RKO (cell line): ENCODE measurements at regions not wholly inside any gene's neighbourhood (a gene's known extent, or its start where the extent isn't known, plus 50 kb on each side); places are given as distances from the start of the nearest gene placed in this dataset.
"Not testable (repeated sequence)": the region's sequence is repeated elsewhere in the genome, so short reads cannot be mapped to it uniquely, and the experiment has no call there.

Experiments
- DNase-seq: peaks from one replicate; pipeline ENCODE4 v3.0.0-alpha.2; 2016; ENCODE audit warnings: low spot score

- DNase-seq, result no peak
Measured at GRCh38 chr16:54985156-54985555, 54.5 kb downstream of the IRX5 start.

- no peak for DNase-seq
Measured at GRCh38 chr16:54985668-54986067, 55.0 kb downstream of the IRX5 start.

- no peak for DNase-seq
Measured at GRCh38 chr16:54986409-54986808, 55.7 kb downstream of the IRX5 start.

GRCh38 chr16:54987081-54987480 lies 56.4 kb downstream of the IRX5 start:
- no peak for DNase-seq

GRCh38 chr16:54991525-54991924 lies 60.9 kb downstream of the IRX5 start:
- DNase-seq, result no peak

- not testable (repeated sequence) for DNase-seq
Measured at GRCh38 chr16:54991946-54992345, 61.3 kb downstream of the IRX5 start.

GRCh38 chr16:54993106-54993895 lies 62.6 kb downstream of the IRX5 start:
- DNase-seq, result no peak

GRCh38 chr16:54996186-54996585 lies 65.5 kb downstream of the IRX5 start:
- DNase-seq, result no peak

GRCh38 chr16:54998834-54999233 lies 68.2 kb downstream of the IRX5 start:
- no peak for DNase-seq

- DNase-seq, result no peak
Measured at GRCh38 chr16:54999481-54999880, 68.8 kb downstream of the IRX5 start.

GRCh38 chr16:55000595-55000994 lies 69.9 kb downstream of the IRX5 start:
- peak; percentile 5 for DNase-seq

GRCh38 chr16:55001931-55002330 lies 71.3 kb downstream of the IRX5 start:
- peak; percentile 13 for DNase-seq

- DNase-seq, result no peak
Measured at GRCh38 chr16:55002419-55002818, 71.8 kb downstream of the IRX5 start.

- no peak for DNase-seq
Measured at GRCh38 chr16:55003306-55003705, 72.6 kb downstream of the IRX5 start.

GRCh38 chr16:55003916-55004315 lies 73.3 kb downstream of the IRX5 start:
- DNase-seq, result no peak

- no peak for DNase-seq
Measured at GRCh38 chr16:55007504-55007903, 76.8 kb downstream of the IRX5 start.

- no peak for DNase-seq
Measured at GRCh38 chr16:55008836-55009510, 78.3 kb downstream of the IRX5 start.

GRCh38 chr16:55009581-55009980 lies 78.9 kb downstream of the IRX5 start:
- no peak for DNase-seq

- no peak for DNase-seq
Measured at GRCh38 chr16:55010492-55011160, 80.0 kb downstream of the IRX5 start.

GRCh38 chr16:55012362-55012761 lies 81.7 kb downstream of the IRX5 start:
- no peak for DNase-seq

GRCh38 chr16:55012793-55013192 lies 82.1 kb downstream of the IRX5 start:
- DNase-seq, result no peak

- DNase-seq, result no peak
Measured at GRCh38 chr16:55014022-55014421, 83.4 kb downstream of the IRX5 start.
